Thyroid gland (tissue), 4 donors: ENCODE measurements at regions not wholly inside any gene's neighbourhood (a gene's known extent, or its start where the extent isn't known, plus 50 kb on each side); places are given as distances from the start of the nearest gene placed in this dataset.
A peak's percentile ranks its signal among the peaks of the same experiment; 100 is the strongest.

Experiments
- DNase-seq, 2 donors: peaks; one replicate each; pipeline ENCODE4 v3.0.0-alpha.2; 2019
- H3K27ac ChIP-seq, 3 donors: fragments of 200-600 bp; sonication (generic); 1 replicate in 2 of 3; 2 replicates in 1 of 3; pipeline ENCODE4 v1.5.1; 2016 to 2019; ENCODE audit warnings: mild to moderate bottlenecking in 1 of 3, moderate library complexity in 1 of 3
- H3K27me3 ChIP-seq: fragments of 200-600 bp; sonication (generic); one replicate; pipeline ENCODE4 v1.5.1; 2019
- H3K36me3 ChIP-seq, 2 donors: fragments of 200-600 bp; sonication (generic); one replicate each; pipeline ENCODE4 v1.5.1; 2016 to 2019
- H3K4me1 ChIP-seq, 2 donors: fragments of 200-600 bp; sonication (generic); one replicate each; pipeline ENCODE4 v1.5.1; 2017 to 2019
- H3K4me3 ChIP-seq, 3 donors: fragments of 200-600 bp; sonication (generic); replicated peaks in 1 of 3; 1 replicate in 2 of 3; 2 replicates in 1 of 3; pipeline ENCODE4 v1.5.1; 2016; ENCODE audit warnings: mild to moderate bottlenecking in 1 of 3
- H3K9me3 ChIP-seq: fragments of 200-600 bp; sonication (generic); one replicate; pipeline ENCODE4 v1.5.1; 2017
- CTCF ChIP-seq, 6 experiments: fragments of 200-600 bp in 3 of 6; fragments of 450-650 bp in 3 of 6; sonication (generic) in 3 of 6; IDR thresholded peaks; one replicate each; pipeline ENCODE4 v1.5.1; 2016 to 2019; ENCODE audit warnings: antibody characterized with exemption in 6 of 6, mild to moderate bottlenecking in 2 of 6, inconsistent platforms in 1 of 6, moderate library complexity in 1 of 6
- POLR2A ChIP-seq, 2 donors: fragments of 450-650 bp; IDR thresholded peaks; one replicate each; pipeline ENCODE4 v1.6.1; 2017; ENCODE audit warnings: antibody characterized with exemption in 2 of 2, mild to moderate bottlenecking in 2 of 2, moderate library complexity in 1 of 2
- WGBS, 2 donors: methylation state at CpG; one replicate each; pipeline ENCODE4 v1.1.5; 2017; 5-methylcytosine and 5-hydroxymethylcytosine counted together
- intact Hi-C: fragments of 100-400 bp; cut with DNase I; formaldehyde crosslinking; loops from one replicate; pipeline ENCODE4 v1.15.1; 2023

- Histone ChIP-seq H3K4me1 (peaks cover 10 to 18% of the 10 kb centered on the region in 2 donors), H3K27me3 (peaks cover 4% of the 10 kb centered on the region), H3K4me3 (no peak overlapping the region), H3K27ac (no peak overlapping the region), H3K9me3 (no peaks in the 10 kb centered on the region), H3K36me3 (no peaks in the 10 kb centered on the region)
- intact Hi-C loops, result no loop called here
- DNase-seq, result peak; percentile 15 to 21
- TF ChIP-seq POLR2A (IDR thresholded peaks at IDR 0.05) (no peak), CTCF (IDR thresholded peaks at IDR 0.05) (no peak)
- 24% methylated on average over 18 to 24 of the region's 26 CpGs for WGBS, 2 donors
Measured at GRCh38 chr17:73902416-73903181, 258.4 kb upstream of the SDK2 start.

DNA sequence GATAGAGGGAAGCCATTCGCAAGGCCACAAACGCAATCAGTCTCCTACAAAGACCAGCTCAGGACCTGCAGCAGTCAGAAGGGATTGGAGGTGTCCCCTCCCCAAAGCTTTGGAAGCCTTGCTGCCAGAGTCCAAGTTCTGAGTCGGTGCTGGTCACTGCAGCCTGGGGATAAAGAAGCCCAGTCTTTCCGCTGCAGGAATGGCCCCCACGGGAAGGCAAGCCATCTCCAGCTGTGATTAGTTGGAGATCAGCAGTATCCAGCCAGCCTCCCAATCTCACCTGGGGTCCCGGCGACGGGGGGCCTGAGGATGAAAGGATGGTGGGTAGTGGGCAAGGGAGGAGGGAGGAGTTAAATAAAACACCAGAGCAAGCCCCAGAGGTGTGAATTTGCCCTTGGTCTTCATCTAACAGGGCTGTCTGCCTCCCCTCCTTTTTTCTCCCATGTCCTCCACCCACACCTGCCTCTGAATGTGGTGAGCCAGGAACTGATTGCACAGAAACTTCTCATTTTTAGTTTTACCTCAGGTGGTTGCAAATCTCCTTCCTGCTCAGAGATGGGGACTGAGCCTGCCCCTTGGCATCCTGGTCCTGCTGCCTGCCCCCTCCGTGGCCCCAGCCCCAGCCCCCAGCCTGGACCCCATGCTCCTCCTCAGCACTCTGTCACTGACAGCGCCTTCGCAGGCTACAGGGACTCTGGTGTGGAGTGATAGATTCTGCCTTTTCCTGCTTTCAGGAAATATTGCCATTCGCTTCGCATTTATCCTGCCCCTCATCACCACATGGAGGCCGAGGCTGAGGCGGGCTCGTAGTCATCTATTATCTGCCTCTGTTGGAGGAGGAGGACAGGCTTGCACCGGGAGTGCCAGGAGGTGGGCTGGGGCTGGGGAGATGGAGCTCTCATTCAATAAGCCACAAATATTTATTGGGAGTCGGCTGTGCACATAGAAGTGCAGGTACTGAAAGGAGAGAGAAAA, 262.9 kb upstream of the SDK2 start:
- TF ChIP-seq POLR2A (IDR thresholded peaks at IDR 0.05) (no peak), CTCF (IDR thresholded peaks at IDR 0.05) (no peak)
- H3K36me3 ChIP-seq, result no peaks in the 10 kb centered on the region
- intact Hi-C loops, result no loop called here
- peaks cover 5 to 10% of the 10 kb centered on the region in 2 donors for H3K4me1 ChIP-seq
- 63 to 66% methylated on average over 17 to 18 of the region's 18 CpGs for WGBS, 2 donors
- no peak overlapping the region for H3K27ac ChIP-seq
- DNase-seq, result no peak
- no peaks in the 10 kb centered on the region for H3K27me3 ChIP-seq
- no peaks in the 10 kb centered on the region for H3K9me3 ChIP-seq
- H3K4me3 ChIP-seq, result no peak overlapping the region

DNA sequence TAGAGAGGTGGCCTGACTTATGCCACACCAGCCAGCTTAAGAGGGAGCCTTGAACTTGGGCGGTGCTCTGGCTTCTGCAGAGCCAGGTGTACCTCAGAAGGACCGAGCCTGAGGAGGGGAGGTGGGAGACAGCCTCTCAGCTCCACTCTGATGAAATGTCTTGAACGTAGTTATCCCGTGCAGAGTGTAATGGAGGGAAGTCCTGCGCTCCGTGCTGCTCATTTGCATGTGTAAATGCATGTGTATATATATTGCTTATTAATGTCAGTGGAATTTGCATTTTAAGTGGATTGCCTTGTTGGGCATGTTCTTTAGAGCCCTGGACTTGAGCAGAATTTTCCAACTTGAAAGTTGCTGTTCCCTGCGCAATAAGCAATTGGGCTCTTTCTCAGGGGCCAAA, 264.9 kb upstream of the SDK2 start:
- no peaks in the 10 kb centered on the region for H3K27me3 ChIP-seq
- DNase-seq, result no peak
- H3K27ac ChIP-seq, result no peak overlapping the region
- H3K36me3 ChIP-seq, result no peaks in the 10 kb centered on the region
- TF ChIP-seq POLR2A (IDR thresholded peaks at IDR 0.05) (no peak), CTCF (IDR thresholded peaks at IDR 0.05) (no peak)
- intact Hi-C loops, result no loop called here
- H3K9me3 ChIP-seq, result no peaks in the 10 kb centered on the region
- H3K4me1 ChIP-seq, result no peaks in the 10 kb centered on the region
- H3K4me3 ChIP-seq, result no peak overlapping the region
- 78 to 84% methylated on average over 7 of the region's 7 CpGs for WGBS, 2 donors

DNA sequence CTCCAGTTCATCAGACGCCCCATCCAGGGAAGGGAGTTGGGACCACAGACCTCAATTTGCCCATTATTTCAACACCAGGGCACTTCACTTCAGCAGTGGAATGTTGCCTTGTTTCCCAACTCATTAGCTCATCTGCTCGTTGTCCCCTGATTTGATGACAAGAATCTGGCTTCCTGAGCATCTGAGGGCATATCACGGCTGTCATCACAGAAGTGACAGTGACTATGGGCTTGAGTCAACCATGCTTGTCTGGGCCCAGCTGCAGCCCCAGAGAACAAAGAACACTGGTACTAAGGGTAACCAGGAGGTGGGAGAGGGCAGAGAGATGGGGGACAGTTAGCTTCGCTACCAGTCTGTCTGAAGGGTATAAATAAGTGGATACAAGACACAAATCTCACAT, 266.0 kb upstream of the SDK2 start:
- Histone ChIP-seq H3K27me3 (no peaks in the 10 kb centered on the region), H3K27ac (no peak overlapping the region), H3K9me3 (no peaks in the 10 kb centered on the region), H3K4me3 (no peak overlapping the region), H3K4me1 (no peaks in the 10 kb centered on the region), H3K36me3 (no peaks in the 10 kb centered on the region)
- intact Hi-C loops, result no loop called here
- WGBS, 2 donors, result 46 to 62% methylated on average over 4 of the region's 4 CpGs
- no peak for DNase-seq
- no peak for TF ChIP-seq POLR2A (IDR thresholded peaks at IDR 0.05)
- TF ChIP-seq CTCF (IDR thresholded peaks at IDR 0.05), result no peak
